ENCODE measurements at regions not wholly inside any gene's neighbourhood (a gene's known extent, or its start where the extent isn't known, plus 50 kb on each side); places are given as distances from the start of the nearest gene placed in this dataset.

DNA sequence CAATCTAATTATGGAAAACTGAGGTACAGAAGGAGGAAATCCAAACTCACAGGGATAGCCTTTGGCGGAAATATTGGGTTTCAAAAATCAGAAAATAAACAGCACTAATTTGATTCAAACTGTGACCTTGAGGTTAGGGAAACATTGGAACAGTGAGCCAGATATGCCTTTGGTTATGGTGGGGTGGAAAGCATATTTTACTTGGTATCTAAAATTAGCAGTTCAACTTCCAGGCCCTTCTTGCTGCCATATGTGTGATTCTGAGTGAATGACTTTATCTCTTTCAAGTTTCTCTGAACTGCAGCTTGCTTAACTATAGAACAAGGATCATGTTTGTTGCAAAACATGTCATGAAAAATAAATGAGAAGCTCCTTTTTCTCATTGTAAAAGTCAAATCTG, 240.9 kb upstream of the VEGFC start:
- H3K4me3 ChIP-seq (ENCODE audit: low read length): no peak overlapping the region
- no peaks in the 10 kb centered on the region for H3K36me3 ChIP-seq (replicated peaks; ENCODE audit: low read depth, low read length)
- no peak overlapping the region for H3K27ac ChIP-seq (ENCODE audit: low read length)
- no peaks in the 10 kb centered on the region for H3K9me3 ChIP-seq (ENCODE audit: insufficient read depth, low read length)
- no peak for TF ChIP-seq EZH2phosphoT487 (IDR thresholded peaks at IDR 0.05; ENCODE audit: low read depth)
- TF ChIP-seq, protein P1, sequence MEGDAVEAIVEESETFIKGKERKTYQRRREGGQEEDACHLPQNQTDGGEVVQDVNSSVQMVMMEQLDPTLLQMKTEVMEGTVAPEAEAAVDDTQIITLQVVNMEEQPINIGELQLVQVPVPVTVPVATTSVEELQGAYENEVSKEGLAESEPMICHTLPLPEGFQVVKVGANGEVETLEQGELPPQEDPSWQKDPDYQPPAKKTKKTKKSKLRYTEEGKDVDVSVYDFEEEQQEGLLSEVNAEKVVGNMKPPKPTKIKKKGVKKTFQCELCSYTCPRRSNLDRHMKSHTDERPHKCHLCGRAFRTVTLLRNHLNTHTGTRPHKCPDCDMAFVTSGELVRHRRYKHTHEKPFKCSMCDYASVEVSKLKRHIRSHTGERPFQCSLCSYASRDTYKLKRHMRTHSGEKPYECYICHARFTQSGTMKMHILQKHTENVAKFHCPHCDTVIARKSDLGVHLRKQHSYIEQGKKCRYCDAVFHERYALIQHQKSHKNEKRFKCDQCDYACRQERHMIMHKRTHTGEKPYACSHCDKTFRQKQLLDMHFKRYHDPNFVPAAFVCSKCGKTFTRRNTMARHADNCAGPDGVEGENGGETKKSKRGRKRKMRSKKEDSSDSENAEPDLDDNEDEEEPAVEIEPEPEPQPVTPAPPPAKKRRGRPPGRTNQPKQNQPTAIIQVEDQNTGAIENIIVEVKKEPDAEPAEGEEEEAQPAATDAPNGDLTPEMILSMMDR (IDR thresholded peaks at IDR 0.05; ENCODE audit: low read depth, low read length): no peak
- no peak overlapping the region for H3K9ac ChIP-seq (ENCODE audit: low read length)
- H3K79me2 ChIP-seq (ENCODE audit: low read length): no peaks in the 10 kb centered on the region
- no peaks in the 10 kb centered on the region for H3K4me1 ChIP-seq (ENCODE audit: low read length)
- no peaks in the 10 kb centered on the region for H3K27me3 ChIP-seq (ENCODE audit: low read depth, low read length)
- H2AFZ ChIP-seq (ENCODE audit: low read depth, low read length): no peak overlapping the region
- H3K4me2 ChIP-seq (ENCODE audit: low read length): no peak overlapping the region
- no peaks in the 10 kb centered on the region for H4K20me1 ChIP-seq (ENCODE audit: insufficient read depth, low read length)

DNA sequence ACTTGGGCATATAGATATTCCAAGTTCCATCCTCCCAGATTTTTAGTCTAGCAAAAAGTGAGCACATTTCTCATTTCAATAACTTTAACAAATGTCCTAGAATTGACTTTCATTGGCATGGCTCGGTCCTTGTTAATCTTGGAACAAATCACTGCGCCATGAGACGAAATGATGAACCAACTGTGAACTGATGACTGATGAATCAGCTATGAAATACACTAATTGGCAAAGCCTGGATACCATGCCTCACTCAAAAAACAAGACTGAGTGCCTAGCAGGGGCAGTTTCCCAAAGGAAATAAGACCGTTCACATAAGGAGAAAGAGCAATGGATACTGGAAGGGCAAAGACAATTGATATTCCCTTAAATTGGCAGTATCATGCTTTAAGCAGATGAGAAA, 248.6 kb upstream of the VEGFC start:
- H3K27ac ChIP-seq (ENCODE audit: low read length): no peak overlapping the region
- H3K4me1 ChIP-seq (ENCODE audit: low read length): no peaks in the 10 kb centered on the region
- no peaks in the 10 kb centered on the region for H3K9me3 ChIP-seq (ENCODE audit: insufficient read depth, low read length)
- TF ChIP-seq, protein P1 (IDR thresholded peaks at IDR 0.05; ENCODE audit: low read depth, low read length): no peak
- no peak for TF ChIP-seq EZH2phosphoT487 (IDR thresholded peaks at IDR 0.05; ENCODE audit: low read depth)
- no peaks in the 10 kb centered on the region for H3K79me2 ChIP-seq (ENCODE audit: low read length)
- no peak overlapping the region for H3K9ac ChIP-seq (ENCODE audit: low read length)
- H3K36me3 ChIP-seq (replicated peaks; ENCODE audit: low read depth, low read length): no peaks in the 10 kb centered on the region
- H3K27me3 ChIP-seq (ENCODE audit: low read depth, low read length): no peaks in the 10 kb centered on the region
- H2AFZ ChIP-seq (ENCODE audit: low read depth, low read length): no peak overlapping the region
- no peaks in the 10 kb centered on the region for H4K20me1 ChIP-seq (ENCODE audit: insufficient read depth, low read length)
- no peak overlapping the region for H3K4me2 ChIP-seq (ENCODE audit: low read length)
- no peak overlapping the region for H3K4me3 ChIP-seq (ENCODE audit: low read length)

DNA sequence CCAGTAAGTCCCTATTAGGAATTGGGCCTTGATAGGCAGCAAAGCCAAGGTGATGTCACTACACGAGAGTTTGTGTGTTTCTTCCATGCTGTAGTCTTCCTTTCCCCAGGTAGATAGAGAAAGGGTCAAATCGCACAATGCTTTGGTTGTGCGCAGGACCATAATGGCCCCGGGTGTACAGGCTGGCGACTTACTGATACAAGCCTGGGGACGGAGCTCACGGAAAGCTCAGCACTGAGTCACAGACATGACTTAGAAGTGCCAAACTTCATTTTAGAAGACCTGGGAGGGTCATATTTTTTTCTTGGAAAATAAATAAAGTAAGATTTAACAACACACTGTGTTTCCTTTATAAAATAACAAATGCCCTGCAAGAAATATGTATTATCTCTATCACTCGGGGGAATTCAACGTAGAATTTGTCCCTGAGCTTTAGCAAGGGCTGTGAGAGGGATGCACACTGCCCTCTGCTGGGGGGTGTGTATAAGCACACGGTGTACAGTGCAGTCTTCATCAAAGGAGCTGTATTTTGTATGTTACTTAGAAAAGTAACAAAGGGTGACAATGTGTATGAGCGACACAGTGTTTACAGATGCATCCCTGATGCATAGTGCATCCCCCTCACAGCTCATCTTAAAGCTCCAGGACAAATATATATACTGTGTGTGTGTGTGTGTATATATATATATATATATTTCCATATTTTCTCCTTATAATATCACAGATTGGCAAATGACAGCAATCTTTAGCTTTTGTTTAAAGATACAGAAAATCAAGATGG, 254.5 kb upstream of the VEGFC start:
- no peaks in the 10 kb centered on the region for H3K36me3 ChIP-seq (replicated peaks; ENCODE audit: low read depth, low read length)
- H3K79me2 ChIP-seq (ENCODE audit: low read length): no peaks in the 10 kb centered on the region
- peaks cover 5% of the 10 kb centered on the region; the same call in 1 of the 2 replicates for H3K4me1 ChIP-seq (ENCODE audit: low read length)
- peak overlapping the region; percentile 8; the same call in 1 of the 2 replicates for H3K4me2 ChIP-seq (ENCODE audit: low read length)
- H3K9ac ChIP-seq (ENCODE audit: low read length): no peak overlapping the region
- TF ChIP-seq, protein P1 (IDR thresholded peaks at IDR 0.05; ENCODE audit: low read depth, low read length): peak; percentile 93
- TF ChIP-seq EZH2phosphoT487 (IDR thresholded peaks at IDR 0.05; ENCODE audit: low read depth): no peak
- no peak overlapping the region for H3K27ac ChIP-seq (ENCODE audit: low read length)
- peaks cover 15% of the 10 kb centered on the region for H3K27me3 ChIP-seq (ENCODE audit: low read depth, low read length)
- H3K9me3 ChIP-seq (ENCODE audit: insufficient read depth, low read length): no peaks in the 10 kb centered on the region
- H4K20me1 ChIP-seq (ENCODE audit: insufficient read depth, low read length): no peaks in the 10 kb centered on the region
- 0 out of 2 replicates have a peak overlapping the region, but pooled peaks have one; percentile 28 for H2AFZ ChIP-seq (ENCODE audit: low read depth, low read length)
- H3K4me3 ChIP-seq (ENCODE audit: low read length): no peak overlapping the region

DNA sequence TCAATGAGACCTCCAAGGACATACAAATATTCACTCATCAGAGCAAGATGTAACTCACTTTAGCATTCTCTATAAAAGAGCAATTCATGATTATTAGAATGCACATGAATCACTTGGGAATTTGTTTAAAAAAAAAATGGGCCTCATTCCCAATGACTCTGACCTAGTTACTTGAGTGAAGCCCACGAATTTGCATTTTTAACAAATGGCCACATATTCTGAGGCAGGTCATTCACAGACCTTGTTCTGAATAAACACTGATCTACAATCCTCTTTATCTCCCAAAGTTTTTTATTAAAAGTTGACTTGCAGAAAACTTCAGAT, 255.1 kb upstream of the VEGFC start:
- no peak overlapping the region for H3K27ac ChIP-seq (ENCODE audit: low read length)
- H3K4me3 ChIP-seq (ENCODE audit: low read length): no peak overlapping the region
- H4K20me1 ChIP-seq (ENCODE audit: insufficient read depth, low read length): no peaks in the 10 kb centered on the region
- no peak overlapping the region for H3K9ac ChIP-seq (ENCODE audit: low read length)
- no peak overlapping the region for H2AFZ ChIP-seq (ENCODE audit: low read depth, low read length)
- no peaks in the 10 kb centered on the region for H3K79me2 ChIP-seq (ENCODE audit: low read length)
- H3K27me3 ChIP-seq (ENCODE audit: low read depth, low read length): peaks cover 15% of the 10 kb centered on the region
- no peak overlapping the region for H3K4me2 ChIP-seq (ENCODE audit: low read length)
- peaks cover 5% of the 10 kb centered on the region; the same call in 1 of the 2 replicates for H3K4me1 ChIP-seq (ENCODE audit: low read length)
- H3K36me3 ChIP-seq (replicated peaks; ENCODE audit: low read depth, low read length): no peaks in the 10 kb centered on the region
- TF ChIP-seq EZH2phosphoT487 (IDR thresholded peaks at IDR 0.05; ENCODE audit: low read depth): no peak
- TF ChIP-seq, protein P1 (IDR thresholded peaks at IDR 0.05; ENCODE audit: low read depth, low read length): no peak
- H3K9me3 ChIP-seq (ENCODE audit: insufficient read depth, low read length): no peaks in the 10 kb centered on the region
